Activated gamma-delta T cell treated with Interleukin-2 at 50 U/mL for 16 hours (primary cell): ENCODE measurements at regions not wholly inside any gene's neighbourhood (a gene's known extent, or its start where the extent isn't known, plus 50 kb on each side); places are given as distances from the start of the nearest gene placed in this dataset.
"Not testable (repeated sequence)": the region's sequence is repeated elsewhere in the genome, so short reads cannot be mapped to it uniquely, and the experiment has no call there.

Experiments
- DNase-seq: peaks from one replicate; pipeline ENCODE4 v3.0.0-alpha.2; 2020

- DNase-seq = no peak
Observed at GRCh38 chr16:26395700-26396099, 671.0 kb upstream of the C16orf82 start.

GRCh38 chr16:26396511-26397235, 670.1 kb upstream of the C16orf82 start:
- DNase-seq = no peak

- no peak for DNase-seq
Observed at GRCh38 chr16:26413780-26414179, 652.9 kb upstream of the C16orf82 start.

- DNase-seq = not testable (repeated sequence)
Observed at GRCh38 chr16:26419458-26419857, 647.3 kb upstream of the C16orf82 start.

GRCh38 chr16:26430618-26431017, 636.1 kb upstream of the C16orf82 start:
- DNase-seq = no peak

GRCh38 chr16:26433807-26434206, 632.9 kb upstream of the C16orf82 start:
- no peak for DNase-seq

- DNase-seq = no peak
Observed at GRCh38 chr16:26441178-26441577, 625.5 kb upstream of the C16orf82 start.

GRCh38 chr16:26442321-26442720, 624.4 kb upstream of the C16orf82 start:
- DNase-seq = no peak

- no peak for DNase-seq
Observed at GRCh38 chr16:26447570-26447969, 619.2 kb upstream of the C16orf82 start.

GRCh38 chr16:26453215-26453614, 613.5 kb upstream of the C16orf82 start:
- DNase-seq = no peak

- DNase-seq = no peak
Observed at GRCh38 chr16:26454102-26454501, 612.6 kb upstream of the C16orf82 start.

- no peak for DNase-seq
Observed at GRCh38 chr16:26456074-26456473, 610.7 kb upstream of the C16orf82 start.

GRCh38 chr16:26457095-26457494, 609.6 kb upstream of the C16orf82 start:
- no peak for DNase-seq

GRCh38 chr16:26457882-26458281, 608.8 kb upstream of the C16orf82 start:
- DNase-seq = no peak

- DNase-seq = no peak
Observed at GRCh38 chr16:26464576-26465266, 602.0 kb upstream of the C16orf82 start.

GRCh38 chr16:26474405-26474804, 592.3 kb upstream of the C16orf82 start:
- DNase-seq = not testable (repeated sequence)

- no peak for DNase-seq
Observed at GRCh38 chr16:26475596-26475995, 591.1 kb upstream of the C16orf82 start.

GRCh38 chr16:26491101-26491670, 575.5 kb upstream of the C16orf82 start:
- DNase-seq = no peak

GRCh38 chr16:26491962-26492361, 574.8 kb upstream of the C16orf82 start:
- DNase-seq = no peak

- DNase-seq = no peak
Observed at GRCh38 chr16:26493751-26494150, 573.0 kb upstream of the C16orf82 start.

- DNase-seq = no peak
Observed at GRCh38 chr16:26497896-26498295, 568.8 kb upstream of the C16orf82 start.

- no peak for DNase-seq
Observed at GRCh38 chr16:26500326-26500725, 566.4 kb upstream of the C16orf82 start.

GRCh38 chr16:26505496-26505895, 561.2 kb upstream of the C16orf82 start:
- DNase-seq = no peak

- not testable (repeated sequence) for DNase-seq
Observed at GRCh38 chr16:26508946-26509345, 557.8 kb upstream of the C16orf82 start.
